Type B pancreatic cell (in vitro differentiated cells): ENCODE measurements at regions not wholly inside any gene's neighbourhood (a gene's known extent, or its start where the extent isn't known, plus 50 kb on each side); places are given as distances from the start of the nearest gene placed in this dataset.
"Not testable (repeated sequence)": the region's sequence is repeated elsewhere in the genome, so short reads cannot be mapped to it uniquely, and the experiment has no call there.

Experiments used
- DNase-seq: peaks from one replicate; pipeline ENCODE4 v3.0.0; 2021; ENCODE audit warnings: mixed read lengths; ENCODE audit not compliant: unreplicated experiment; ENCODE audit errors: extremely low spot score
- H3K27ac Mint-ChIP-seq: 2 replicates; pipeline ENCODE4 v1.8.0; 2021; ENCODE audit warnings: mild to moderate bottlenecking, mixed read lengths
- H3K27me3 Mint-ChIP-seq: 2 replicates; pipeline ENCODE4 v1.8.0; 2021; ENCODE audit warnings: mixed read lengths
- H3K36me3 Mint-ChIP-seq: 2 replicates; pipeline ENCODE4 v1.8.0; 2021; ENCODE audit warnings: mixed read lengths
- H3K4me1 Mint-ChIP-seq: one replicate; pipeline ENCODE4 v1.8.0; 2021; ENCODE audit warnings: mixed read lengths; ENCODE audit not compliant: unreplicated experiment
- H3K4me3 Mint-ChIP-seq: 2 replicates; pipeline ENCODE4 v1.8.0; 2021; ENCODE audit warnings: mild to moderate bottlenecking, mixed read lengths
- H3K9me3 Mint-ChIP-seq: 2 replicates; pipeline ENCODE4 v1.8.0; 2021; ENCODE audit warnings: mixed read lengths
- TF ChIP-seq, protein P1 (sequence below): fragments of 200-600 bp; sonication (generic); conservative IDR thresholded peaks from 2 replicates; pipeline ENCODE4 v1.5.0; 2021; ENCODE audit warnings: antibody characterized with exemption, mild to moderate bottlenecking

DNA sequence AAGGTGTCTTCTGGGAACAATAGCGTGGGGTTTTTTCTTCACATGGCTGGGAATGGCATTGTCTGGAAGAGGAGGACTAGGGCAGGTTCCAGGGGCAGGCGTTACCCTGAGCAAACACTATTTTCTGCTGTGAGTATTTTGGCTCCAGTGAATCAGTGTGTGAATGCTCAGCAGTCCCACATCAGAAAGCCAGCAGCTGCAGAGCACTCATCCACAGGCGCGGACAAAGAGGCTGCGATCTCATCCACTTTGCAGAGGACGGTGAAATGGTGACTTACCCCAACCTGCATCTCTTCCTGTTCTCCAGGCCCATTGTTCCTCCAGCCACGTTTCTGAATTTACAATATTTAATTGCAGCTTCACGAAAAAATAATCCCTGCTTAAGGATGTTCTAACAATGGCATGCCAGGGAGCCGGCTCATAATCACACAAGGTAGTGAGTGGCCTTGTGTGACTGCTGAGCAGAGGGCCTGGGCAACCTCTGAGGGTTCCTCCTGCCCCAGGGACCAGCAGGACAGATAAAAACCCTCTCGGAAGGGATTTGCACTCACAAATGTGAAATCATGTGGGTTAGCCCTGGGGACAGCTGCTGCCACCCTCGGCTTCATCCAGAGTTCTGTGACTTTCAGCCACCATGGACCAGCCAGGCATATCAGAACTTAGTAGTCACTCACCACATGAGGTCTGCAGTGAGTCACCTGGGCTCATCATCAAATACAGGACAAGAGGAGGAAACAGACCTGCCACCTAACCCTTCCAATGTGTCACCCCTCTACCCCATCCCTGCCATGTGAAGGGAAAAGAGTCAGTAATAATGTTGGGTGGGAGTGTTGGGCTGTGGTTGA, 65.0 kb upstream of the EN2 start:
- H3K4me1 Mint-ChIP-seq = no peaks in the 10 kb centered on the region
- peaks cover 76% of the 10 kb centered on the region for H3K27me3 Mint-ChIP-seq
- DNase-seq = no peak
- no peaks in the 10 kb centered on the region for H3K9me3 Mint-ChIP-seq
- H3K27ac Mint-ChIP-seq = no peak overlapping the region
- TF ChIP-seq, protein P1, sequence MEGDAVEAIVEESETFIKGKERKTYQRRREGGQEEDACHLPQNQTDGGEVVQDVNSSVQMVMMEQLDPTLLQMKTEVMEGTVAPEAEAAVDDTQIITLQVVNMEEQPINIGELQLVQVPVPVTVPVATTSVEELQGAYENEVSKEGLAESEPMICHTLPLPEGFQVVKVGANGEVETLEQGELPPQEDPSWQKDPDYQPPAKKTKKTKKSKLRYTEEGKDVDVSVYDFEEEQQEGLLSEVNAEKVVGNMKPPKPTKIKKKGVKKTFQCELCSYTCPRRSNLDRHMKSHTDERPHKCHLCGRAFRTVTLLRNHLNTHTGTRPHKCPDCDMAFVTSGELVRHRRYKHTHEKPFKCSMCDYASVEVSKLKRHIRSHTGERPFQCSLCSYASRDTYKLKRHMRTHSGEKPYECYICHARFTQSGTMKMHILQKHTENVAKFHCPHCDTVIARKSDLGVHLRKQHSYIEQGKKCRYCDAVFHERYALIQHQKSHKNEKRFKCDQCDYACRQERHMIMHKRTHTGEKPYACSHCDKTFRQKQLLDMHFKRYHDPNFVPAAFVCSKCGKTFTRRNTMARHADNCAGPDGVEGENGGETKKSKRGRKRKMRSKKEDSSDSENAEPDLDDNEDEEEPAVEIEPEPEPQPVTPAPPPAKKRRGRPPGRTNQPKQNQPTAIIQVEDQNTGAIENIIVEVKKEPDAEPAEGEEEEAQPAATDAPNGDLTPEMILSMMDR = no peak
- no peak overlapping the region for H3K4me3 Mint-ChIP-seq
- H3K36me3 Mint-ChIP-seq = no peaks in the 10 kb centered on the region

DNA sequence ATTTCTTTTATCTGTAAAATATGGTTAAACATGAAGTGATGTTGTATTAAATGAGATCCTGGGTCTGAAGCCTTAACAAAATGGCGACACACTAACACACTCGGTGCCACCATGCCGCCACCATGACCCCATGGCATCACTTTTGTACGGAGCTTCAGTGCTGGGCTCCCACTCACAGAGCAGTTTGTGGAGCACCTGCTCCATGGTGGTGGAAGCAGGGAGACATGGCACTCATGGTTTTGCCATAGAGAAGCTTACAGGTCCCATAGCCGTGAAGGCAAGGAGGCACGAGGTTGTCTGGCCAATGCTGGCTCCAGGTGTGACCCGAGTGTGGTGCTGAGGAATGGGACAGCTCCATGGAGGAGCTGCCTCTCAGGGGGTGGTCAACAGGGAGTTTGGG, 63.5 kb upstream of the EN2 start:
- Mint-ChIP-seq H3K4me3 (no peak overlapping the region), H3K9me3 (no peaks in the 10 kb centered on the region), H3K27ac (no peak overlapping the region), H3K27me3 (peaks cover 69% of the 10 kb centered on the region), H3K36me3 (no peaks in the 10 kb centered on the region), H3K4me1 (no peaks in the 10 kb centered on the region)
- TF ChIP-seq, protein P1 = no peak
- no peak for DNase-seq

DNA sequence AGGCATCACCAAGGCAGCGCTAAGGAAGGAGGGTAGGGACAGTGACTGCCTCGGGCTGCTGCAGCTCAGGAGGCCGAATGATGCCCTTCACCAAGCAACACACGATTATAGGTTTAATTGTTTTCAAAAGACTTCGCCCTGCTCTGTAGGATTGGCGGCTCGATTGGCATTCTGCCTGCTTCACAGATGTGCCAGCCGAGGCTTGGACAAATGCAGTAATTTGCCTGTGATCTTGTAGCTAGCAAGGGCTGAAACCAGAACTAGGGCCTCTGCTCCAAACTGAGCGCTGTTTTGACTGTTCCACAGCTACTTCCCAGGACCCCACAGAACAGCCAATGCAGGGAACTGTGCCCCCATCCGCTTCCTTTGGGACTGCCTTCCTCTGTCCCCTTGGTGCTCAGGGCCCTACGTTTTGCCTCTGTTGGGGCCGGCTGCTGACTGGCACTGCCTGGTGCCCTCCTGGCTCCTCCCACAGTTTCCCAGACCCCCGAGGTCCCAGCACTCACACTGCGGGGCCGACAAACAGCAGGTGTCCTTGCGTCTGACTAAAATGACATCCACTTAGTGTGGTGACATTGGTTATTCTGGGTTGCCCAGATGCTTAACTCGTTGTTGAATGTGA, 62.6 kb upstream of the EN2 start:
- Mint-ChIP-seq H3K27ac (no peak overlapping the region), H3K4me1 (no peaks in the 10 kb centered on the region), H3K9me3 (no peaks in the 10 kb centered on the region), H3K36me3 (no peaks in the 10 kb centered on the region), H3K27me3 (peaks cover 61% of the 10 kb centered on the region), H3K4me3 (no peak overlapping the region)
- TF ChIP-seq, protein P1 = no peak
- DNase-seq = no peak

DNA sequence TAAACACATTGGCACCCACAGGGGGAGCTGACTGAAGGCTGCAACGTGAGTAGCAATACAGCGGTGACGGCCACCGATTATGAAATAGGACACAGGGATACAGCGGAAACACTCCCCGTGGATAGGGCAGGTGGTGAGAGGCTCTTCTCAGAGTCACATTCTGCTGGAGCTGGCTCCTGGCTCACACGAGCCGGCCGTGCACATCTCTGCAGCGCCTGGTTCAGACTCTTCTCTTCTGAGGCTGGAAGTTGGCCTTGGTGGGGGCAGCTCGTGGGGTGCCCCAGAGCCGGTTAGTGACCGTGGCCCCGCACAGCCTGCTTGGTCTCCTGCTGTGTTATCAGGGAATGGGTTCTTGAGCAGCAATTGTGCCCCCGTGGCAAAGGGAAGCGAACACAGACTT, 61.3 kb upstream of the EN2 start:
- H3K9me3 Mint-ChIP-seq = no peaks in the 10 kb centered on the region
- DNase-seq = no peak
- H3K4me1 Mint-ChIP-seq = no peaks in the 10 kb centered on the region
- H3K27me3 Mint-ChIP-seq = peaks cover 67% of the 10 kb centered on the region
- H3K36me3 Mint-ChIP-seq = no peaks in the 10 kb centered on the region
- TF ChIP-seq, protein P1 = no peak
- no peak overlapping the region for H3K27ac Mint-ChIP-seq
- no peak overlapping the region for H3K4me3 Mint-ChIP-seq

DNA sequence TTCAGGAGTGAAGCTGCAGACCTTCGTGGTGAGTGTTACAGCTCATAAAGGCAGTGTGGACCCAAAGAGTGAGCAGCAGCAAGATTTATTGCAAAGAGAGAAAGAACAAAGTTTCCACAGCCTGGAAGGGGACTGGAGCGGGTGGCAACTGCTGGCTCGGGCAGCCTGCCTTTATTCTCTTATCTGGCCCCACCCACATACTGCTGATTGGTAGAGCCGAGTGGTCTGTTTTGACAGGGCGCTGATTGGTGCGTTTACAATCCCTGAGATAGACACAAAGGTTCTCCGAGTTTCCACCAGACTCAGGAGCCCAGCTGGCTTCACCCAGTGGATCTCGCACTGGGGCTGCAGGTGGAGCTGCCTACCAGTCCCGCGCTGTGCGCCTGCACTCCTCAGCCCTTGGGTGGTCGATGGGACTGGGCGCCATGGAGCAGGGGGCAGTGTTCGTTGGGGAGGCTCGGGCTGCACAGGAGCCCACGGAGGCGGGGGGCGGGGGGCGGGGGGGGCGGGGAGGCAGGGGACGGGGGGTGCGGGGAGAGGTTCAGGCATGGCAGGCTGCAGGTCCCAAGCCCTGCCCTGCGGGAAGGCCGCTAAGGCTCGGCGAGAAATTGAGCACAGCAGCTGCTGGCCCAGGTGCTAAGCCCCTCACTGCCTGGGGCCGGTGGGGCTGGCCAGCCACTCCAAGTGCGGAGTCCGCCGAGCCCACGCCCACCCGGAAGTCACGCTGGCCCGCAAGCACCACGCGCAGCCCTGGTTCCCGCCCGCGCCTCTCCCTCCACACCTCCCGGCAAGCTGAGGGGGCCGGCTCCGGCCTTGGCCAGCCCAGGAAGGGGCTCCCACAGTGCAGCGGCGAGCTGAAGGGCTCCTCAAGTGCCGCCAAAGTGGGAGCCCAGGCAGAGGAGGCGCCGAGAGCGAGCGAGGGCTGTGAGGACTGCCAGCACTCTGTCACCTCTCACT, 59.9 kb upstream of the EN2 start:
- not testable (repeated sequence) for H3K4me3 Mint-ChIP-seq, H3K4me1 Mint-ChIP-seq, DNase-seq, H3K27ac Mint-ChIP-seq, H3K9me3 Mint-ChIP-seq, H3K36me3 Mint-ChIP-seq
- H3K27me3 Mint-ChIP-seq = peaks cover 67% of the 10 kb centered on the region
